HepG2 (cell line): ENCODE measurements at regions not wholly inside any gene's neighbourhood (a gene's known extent, or its start where the extent isn't known, plus 50 kb on each side); places are given as distances from the start of the nearest gene placed in this dataset.

Source experiments
- AGO1 ChIP-seq: fragments of 200-400 bp; formaldehyde crosslinking; IDR thresholded peaks from 2 replicates; pipeline ENCODE4 v1.6.1; 2017; ENCODE audit warnings: mild to moderate bottlenecking, low read depth, low read length, moderate library complexity; ENCODE audit not compliant: poor library complexity, severe bottlenecking
- CHCHD3 ChIP-seq: sonication (generic); formaldehyde crosslinking; IDR thresholded peaks from 2 replicates; pipeline ENCODE4 v1.8.0; 2022; ENCODE audit warnings: mild to moderate bottlenecking, missing genetic modification reagents, moderate library complexity
- LCORL ChIP-seq, 2 experiments: fragments of 450-650 bp in 1 of 2; sonication (generic) in 1 of 2; formaldehyde crosslinking in 1 of 2; IDR thresholded peaks; 2 replicates each; pipeline versions ENCODE4 v1.5.0 to v1.6.1; 2017 to 2020; ENCODE audit warnings: antibody characterized with exemption in 1 of 2, missing genetic modification reagents in 1 of 2
- MAFK ChIP-seq, 2 experiments: IDR thresholded peaks in 1 of 2; conservative IDR thresholded peaks in 1 of 2; 2 replicates each; pipeline ENCODE4 v1.6.1; 2011; ENCODE audit warnings: improper control_type of control experiment in 2 of 2, low read length in 2 of 2
- PCBP2 ChIP-seq: fragments of 200-400 bp; formaldehyde crosslinking; optimal IDR thresholded peaks from 2 replicates; pipeline ENCODE3; 2018; ENCODE audit warnings: low read length, low read depth; ENCODE audit not compliant: poor library complexity, severe bottlenecking
- PITX1 ChIP-seq: sonication (generic); formaldehyde crosslinking; IDR thresholded peaks from 2 replicates; pipeline ENCODE4 v1.5.1; 2020; ENCODE audit warnings: mild to moderate bottlenecking, missing genetic modification reagents
- TCF7L2 ChIP-seq: IDR thresholded peaks from 2 replicates; pipeline ENCODE4 v1.6.1; 2011; ENCODE audit warnings: mild to moderate bottlenecking, low read depth, low read length, moderate library complexity
- ZMAT3 ChIP-seq: sonication (generic); formaldehyde crosslinking; conservative IDR thresholded peaks from 2 replicates; pipeline ENCODE4 v1.7.0; 2021; ENCODE audit warnings: missing genetic modification reagents
- ZNF207 ChIP-seq: fragments of 450-650 bp; IDR thresholded peaks from 2 replicates; pipeline ENCODE4 v1.6.1; 2016; ENCODE audit warnings: antibody characterized with exemption, borderline replicate concordance
- ZNF230 ChIP-seq: sonication (generic); formaldehyde crosslinking; IDR thresholded peaks from 2 replicates; pipeline ENCODE4 v1.4.0; 2020; ENCODE audit warnings: mild to moderate bottlenecking, missing genetic modification reagents
- ZNF569 ChIP-seq: sonication (generic); formaldehyde crosslinking; IDR thresholded peaks from 2 replicates; pipeline ENCODE4 v1.5.0; 2020; ENCODE audit warnings: mild to moderate bottlenecking, missing genetic modification reagents, moderate library complexity, borderline replicate concordance
- ZNF572 ChIP-seq: sonication (generic); formaldehyde crosslinking; IDR thresholded peaks from 2 replicates; pipeline ENCODE4 v1.5.1; 2020; ENCODE audit warnings: mild to moderate bottlenecking, missing genetic modification reagents
- ZNF749 ChIP-seq: sonication (generic); formaldehyde crosslinking; IDR thresholded peaks from 2 replicates; pipeline ENCODE4 v1.8.0; 2022; ENCODE audit warnings: mild to moderate bottlenecking, missing genetic modification reagents, moderate library complexity, borderline replicate concordance
- ZNF850 ChIP-seq: sonication (generic); formaldehyde crosslinking; conservative IDR thresholded peaks from 2 replicates; pipeline ENCODE4 v1.9.0; 2021; ENCODE audit warnings: mild to moderate bottlenecking, missing genetic modification reagents
- ZSCAN21 ChIP-seq: sonication (generic); formaldehyde crosslinking; IDR thresholded peaks from 2 replicates; pipeline ENCODE4 v1.8.0; 2022; ENCODE audit warnings: mild to moderate bottlenecking, missing genetic modification reagents, moderate library complexity, borderline replicate concordance
- TF ChIP-seq, protein P1 (sequence below): sonication (generic); formaldehyde crosslinking; IDR thresholded peaks from 2 replicates; pipeline ENCODE4 v1.5.0; 2020; ENCODE audit warnings: missing genetic modification reagents, mild to moderate bottlenecking, borderline replicate concordance
- TF ChIP-seq, protein P2 (sequence below): sonication (generic); formaldehyde crosslinking; IDR thresholded peaks from 2 replicates; pipeline ENCODE4 v1.5.0; 2020; ENCODE audit warnings: mild to moderate bottlenecking, missing genetic modification reagents
- TF ChIP-seq, protein P3 (sequence below): fragments of 450-650 bp; IDR thresholded peaks from 2 replicates; pipeline ENCODE4 v1.6.1; 2016
- TF ChIP-seq, protein P4 (sequence below): sonication (generic); formaldehyde crosslinking; IDR thresholded peaks from 2 replicates; pipeline ENCODE4 v1.5.1; 2020; ENCODE audit warnings: mild to moderate bottlenecking, missing genetic modification reagents, moderate library complexity

DNA sequence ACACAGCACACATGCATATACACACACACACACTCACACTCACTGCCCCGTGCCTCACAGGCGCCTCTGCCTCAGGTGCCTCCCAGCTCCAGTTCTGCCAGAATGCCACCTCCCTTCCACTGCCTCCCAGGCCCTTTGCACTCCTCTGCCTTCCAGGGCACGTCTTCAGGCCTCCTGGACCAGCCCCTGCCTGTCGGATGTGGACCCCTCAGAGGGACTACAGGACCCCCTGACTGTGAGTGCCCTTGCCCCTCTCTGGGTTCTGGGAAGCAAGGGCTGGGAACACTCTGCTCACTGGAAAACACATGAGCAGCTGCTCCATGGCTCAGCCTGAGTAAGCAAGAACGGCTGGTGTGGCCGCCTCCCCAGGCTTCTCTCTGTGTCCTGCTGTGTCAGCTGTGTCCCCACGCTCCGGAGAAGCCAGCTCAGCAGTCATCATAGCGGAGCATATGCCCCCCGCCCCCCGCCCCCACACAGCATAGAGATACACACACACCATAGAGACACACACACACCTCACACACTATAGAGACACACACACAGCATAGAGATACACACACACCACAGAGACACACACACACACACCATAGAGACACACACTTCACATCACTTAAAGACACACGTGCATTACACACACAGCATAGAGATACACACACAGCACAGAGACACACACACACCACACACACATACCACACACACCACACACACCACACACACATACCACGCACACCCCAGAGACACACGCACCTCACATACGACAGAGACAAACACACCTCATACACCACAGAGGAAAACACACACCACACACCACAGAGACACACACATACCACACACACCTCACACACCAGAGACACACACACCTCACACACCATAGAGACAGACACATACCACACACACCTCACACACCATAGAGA is 271.3 kb downstream of the CYRIA start (continued):
- TF ChIP-seq, protein P1, sequence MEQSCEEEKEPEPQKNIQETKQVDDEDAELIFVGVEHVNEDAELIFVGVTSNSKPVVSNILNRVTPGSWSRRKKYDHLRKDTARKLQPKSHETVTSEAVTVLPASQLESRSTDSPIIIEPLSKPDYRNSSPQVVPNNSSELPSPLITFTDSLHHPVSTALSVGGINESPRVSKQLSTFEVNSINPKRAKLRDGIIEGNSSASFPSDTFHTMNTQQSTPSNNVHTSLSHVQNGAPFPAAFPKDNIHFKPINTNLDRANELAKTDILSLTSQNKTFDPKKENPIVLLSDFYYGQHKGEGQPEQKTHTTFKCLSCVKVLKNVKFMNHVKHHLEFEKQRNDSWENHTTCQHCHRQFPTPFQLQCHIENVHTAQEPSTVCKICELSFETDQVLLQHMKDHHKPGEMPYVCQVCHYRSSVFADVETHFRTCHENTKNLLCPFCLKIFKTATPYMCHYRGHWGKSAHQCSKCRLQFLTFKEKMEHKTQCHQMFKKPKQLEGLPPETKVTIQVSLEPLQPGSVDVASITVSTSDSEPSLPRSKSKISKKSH (CRISPR knock-in tag), result peak; percentile 33; the same call in 1 of the 2 replicates
- TF ChIP-seq ZNF569 (CRISPR knock-in tag) (no peak), ZSCAN21 (peak; percentile 67; the same call in 1 of the 2 replicates), ZNF850 (CRISPR knock-in tag) (no peak), AGO1 (no peak), ZNF207 (0 out of 2 replicates have a peak, but pooled peaks have one; percentile 22), ZMAT3 (CRISPR knock-in tag) (no peak), MAFK (conservative IDR thresholded peaks at IDR 0.05 in 1 of 2, IDR thresholded peaks at IDR 0.05 in 1 of 2; ENCODE audit: low read length in 2 of 2) (peak in 1 of 2 experiments; percentile 13; a peak in 1 of 4 replicates), ZNF572 (CRISPR knock-in tag) (no peak), ZNF749 (CRISPR knock-in tag) (0 out of 2 replicates have a peak, but pooled peaks have one; percentile 40), PCBP2 (no peak), LCORL (IDR thresholded peaks at IDR 0.05) (no peak), LCORL (CRISPR knock-in tag; IDR thresholded peaks at IDR 0.05) (no peak), TCF7L2 (no peak), ZNF230 (CRISPR knock-in tag) (no peak), CHCHD3 (CRISPR knock-in tag) (0 out of 2 replicates have a peak, but pooled peaks have one; percentile 32), PITX1 (CRISPR knock-in tag) (0 out of 2 replicates have a peak, but pooled peaks have one; percentile 10)
- TF ChIP-seq, protein P2, sequence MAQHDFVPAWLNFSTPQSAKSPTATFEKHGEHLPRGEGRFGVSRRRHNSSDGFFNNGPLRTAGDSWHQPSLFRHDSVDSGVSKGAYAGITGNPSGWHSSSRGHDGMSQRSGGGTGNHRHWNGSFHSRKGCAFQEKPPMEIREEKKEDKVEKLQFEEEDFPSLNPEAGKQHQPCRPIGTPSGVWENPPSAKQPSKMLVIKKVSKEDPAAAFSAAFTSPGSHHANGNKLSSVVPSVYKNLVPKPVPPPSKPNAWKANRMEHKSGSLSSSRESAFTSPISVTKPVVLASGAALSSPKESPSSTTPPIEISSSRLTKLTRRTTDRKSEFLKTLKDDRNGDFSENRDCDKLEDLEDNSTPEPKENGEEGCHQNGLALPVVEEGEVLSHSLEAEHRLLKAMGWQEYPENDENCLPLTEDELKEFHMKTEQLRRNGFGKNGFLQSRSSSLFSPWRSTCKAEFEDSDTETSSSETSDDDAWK (CRISPR knock-in tag), result no peak
- TF ChIP-seq, protein P3, sequence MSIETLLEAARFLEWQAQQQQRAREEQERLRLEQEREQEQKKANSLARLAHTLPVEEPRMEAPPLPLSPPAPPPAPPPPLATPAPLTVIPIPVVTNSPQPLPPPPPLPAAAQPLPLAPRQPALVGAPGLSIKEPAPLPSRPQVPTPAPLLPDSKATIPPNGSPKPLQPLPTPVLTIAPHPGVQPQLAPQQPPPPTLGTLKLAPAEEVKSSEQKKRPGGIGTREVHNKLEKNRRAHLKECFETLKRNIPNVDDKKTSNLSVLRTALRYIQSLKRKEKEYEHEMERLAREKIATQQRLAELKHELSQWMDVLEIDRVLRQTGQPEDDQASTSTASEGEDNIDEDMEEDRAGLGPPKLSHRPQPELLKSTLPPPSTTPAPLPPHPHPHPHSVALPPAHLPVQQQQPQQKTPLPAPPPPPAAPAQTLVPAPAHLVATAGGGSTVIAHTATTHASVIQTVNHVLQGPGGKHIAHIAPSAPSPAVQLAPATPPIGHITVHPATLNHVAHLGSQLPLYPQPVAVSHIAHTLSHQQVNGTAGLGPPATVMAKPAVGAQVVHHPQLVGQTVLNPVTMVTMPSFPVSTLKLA, result 0 out of 2 replicates have a peak, but pooled peaks have one; percentile 8
- TF ChIP-seq, protein P4, sequence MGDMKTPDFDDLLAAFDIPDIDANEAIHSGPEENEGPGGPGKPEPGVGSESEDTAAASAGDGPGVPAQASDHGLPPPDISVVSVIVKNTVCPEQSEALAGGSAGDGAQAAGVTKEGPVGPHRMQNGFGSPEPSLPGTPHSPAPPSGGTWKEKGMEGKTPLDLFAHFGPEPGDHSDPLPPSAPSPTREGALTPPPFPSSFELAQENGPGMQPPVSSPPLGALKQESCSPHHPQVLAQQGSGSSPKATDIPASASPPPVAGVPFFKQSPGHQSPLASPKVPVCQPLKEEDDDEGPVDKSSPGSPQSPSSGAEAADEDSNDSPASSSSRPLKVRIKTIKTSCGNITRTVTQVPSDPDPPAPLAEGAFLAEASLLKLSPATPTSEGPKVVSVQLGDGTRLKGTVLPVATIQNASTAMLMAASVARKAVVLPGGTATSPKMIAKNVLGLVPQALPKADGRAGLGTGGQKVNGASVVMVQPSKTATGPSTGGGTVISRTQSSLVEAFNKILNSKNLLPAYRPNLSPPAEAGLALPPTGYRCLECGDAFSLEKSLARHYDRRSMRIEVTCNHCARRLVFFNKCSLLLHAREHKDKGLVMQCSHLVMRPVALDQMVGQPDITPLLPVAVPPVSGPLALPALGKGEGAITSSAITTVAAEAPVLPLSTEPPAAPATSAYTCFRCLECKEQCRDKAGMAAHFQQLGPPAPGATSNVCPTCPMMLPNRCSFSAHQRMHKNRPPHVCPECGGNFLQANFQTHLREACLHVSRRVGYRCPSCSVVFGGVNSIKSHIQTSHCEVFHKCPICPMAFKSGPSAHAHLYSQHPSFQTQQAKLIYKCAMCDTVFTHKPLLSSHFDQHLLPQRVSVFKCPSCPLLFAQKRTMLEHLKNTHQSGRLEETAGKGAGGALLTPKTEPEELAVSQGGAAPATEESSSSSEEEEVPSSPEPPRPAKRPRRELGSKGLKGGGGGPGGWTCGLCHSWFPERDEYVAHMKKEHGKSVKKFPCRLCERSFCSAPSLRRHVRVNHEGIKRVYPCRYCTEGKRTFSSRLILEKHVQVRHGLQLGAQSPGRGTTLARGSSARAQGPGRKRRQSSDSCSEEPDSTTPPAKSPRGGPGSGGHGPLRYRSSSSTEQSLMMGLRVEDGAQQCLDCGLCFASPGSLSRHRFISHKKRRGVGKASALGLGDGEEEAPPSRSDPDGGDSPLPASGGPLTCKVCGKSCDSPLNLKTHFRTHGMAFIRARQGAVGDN (CRISPR knock-in tag), result peak; percentile 30; the same call in 1 of the 2 replicates
